ENCODE measurements at regions not wholly inside any gene's neighbourhood (a gene's known extent, or its start where the extent isn't known, plus 50 kb on each side); places are given as distances from the start of the nearest gene placed in this dataset.

DNA sequence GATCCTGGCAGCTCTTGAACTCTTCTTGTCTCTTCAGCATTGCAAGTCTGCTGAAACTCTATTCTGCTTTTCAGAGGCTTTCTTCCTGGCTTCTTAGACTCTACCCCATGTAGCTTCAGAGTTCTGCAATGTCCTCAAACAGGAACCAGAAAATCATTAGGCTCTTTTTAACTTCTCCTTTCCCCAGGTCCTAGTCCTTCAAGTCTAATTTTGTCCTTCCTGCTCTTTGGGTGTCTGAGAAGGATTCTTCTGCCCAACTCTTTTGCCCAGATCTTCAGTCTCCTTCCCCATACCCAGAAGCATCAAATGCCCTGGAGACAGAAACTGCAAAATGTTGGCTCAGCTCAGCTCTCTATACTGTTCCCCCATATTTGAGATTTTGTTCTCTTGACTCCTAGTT, 50.0 kb upstream of the CALM3 start:
- BruUV-seq (replicated peaks), result no TSS peak
- POLR2A ChIA-PET, result interaction anchor here (1.0 to 1.7 kb wide), 2 partner anchors 14 to 100 kb away, joined by 3 read pairs; no protein-coding TSS in a partner anchor

More for the DNA sequence above, 50.0 kb upstream of the CALM3 start:
- Histone ChIP-seq H3K27me3 (ENCODE audit: control insufficient read depth in 2 of 2, insufficient read depth in 2 of 2, low read length in 2 of 2) (no peaks in the 10 kb centered on the region), H2AFZ (ENCODE audit: low read depth, low read length) (no peak overlapping the region), H3K4me2 (ENCODE audit: insufficient read depth, low read length) (no peak overlapping the region), H3K27ac (ENCODE audit: extremely low read depth, low read depth, low read length) (no peak overlapping the region), H3K79me2 (ENCODE audit: control insufficient read depth, insufficient read depth, low read length) (no peaks in the 10 kb centered on the region), H3K4me3 (no peak overlapping the region), H3K36me3 (ENCODE audit: control insufficient read depth, insufficient read depth, low read length) (no peaks in the 10 kb centered on the region), H3K9me3 (replicated peaks; ENCODE audit: control insufficient read depth, insufficient read depth, low read depth, low read length) (no peaks in the 10 kb centered on the region; the same call in 1 of the 2 replicates), H3K4me1 (replicated peaks in 1 of 2; ENCODE audit: control insufficient read depth in 2 of 2, insufficient read depth in 2 of 2, low read length in 2 of 2) (no peaks in the 10 kb centered on the region; a peak in 2 of 5 replicates), H3K9ac (ENCODE audit: insufficient read depth in 1 of 2, low read depth in 2 of 2, low read length in 2 of 2) (no peak overlapping the region), H4K20me1 (replicated peaks; ENCODE audit: control insufficient read depth, insufficient read depth, low read length) (no peaks in the 10 kb centered on the region), H3K9me1 (ENCODE audit: control insufficient read depth, insufficient read depth, low read length) (no peaks in the 10 kb centered on the region)
- DNase-seq (ENCODE audit: extremely low read depth in 1 of 4, low spot score in 3 of 4) (no peak), FAIRE-seq (no peak), ATAC-seq (no peak)
- TF ChIP-seq SNIP1 (IDR thresholded peaks at IDR 0.05; ENCODE audit: low read depth) (no peak), ARID2 (IDR thresholded peaks at IDR 0.05) (no peak), MYC (IDR thresholded peaks at IDR 0.05; ENCODE audit: low read depth, low read length) (no peak), MYC (CRISPR knock-in tag; IDR thresholded peaks at IDR 0.05; ENCODE audit: borderline replicate concordance, low read depth) (no peak), KDM4B (IDR thresholded peaks at IDR 0.05; ENCODE audit: borderline replicate concordance in 2 of 2, low read depth in 1 of 2) (no peak), CREB3L1 (IDR thresholded peaks at IDR 0.05; ENCODE audit: borderline replicate concordance, low read depth) (no peak)
- in situ Hi-C loops (cut with MboI) (no loop called here), intact Hi-C loops (cut with micrococcal nuclease) (no loop called here)
- CTCF ChIA-PET (ENCODE audit: low intra/inter-chr PET ratio), result no interaction called here
